Fibroblast of upper back skin (primary cell): ENCODE measurements at regions not wholly inside any gene's neighbourhood (a gene's known extent, or its start where the extent isn't known, plus 50 kb on each side); places are given as distances from the start of the nearest gene placed in this dataset.

Experiments used
- DNase-seq: peaks from one replicate; pipeline ENCODE4 v3.0.0-alpha.2; 2013

DNA sequence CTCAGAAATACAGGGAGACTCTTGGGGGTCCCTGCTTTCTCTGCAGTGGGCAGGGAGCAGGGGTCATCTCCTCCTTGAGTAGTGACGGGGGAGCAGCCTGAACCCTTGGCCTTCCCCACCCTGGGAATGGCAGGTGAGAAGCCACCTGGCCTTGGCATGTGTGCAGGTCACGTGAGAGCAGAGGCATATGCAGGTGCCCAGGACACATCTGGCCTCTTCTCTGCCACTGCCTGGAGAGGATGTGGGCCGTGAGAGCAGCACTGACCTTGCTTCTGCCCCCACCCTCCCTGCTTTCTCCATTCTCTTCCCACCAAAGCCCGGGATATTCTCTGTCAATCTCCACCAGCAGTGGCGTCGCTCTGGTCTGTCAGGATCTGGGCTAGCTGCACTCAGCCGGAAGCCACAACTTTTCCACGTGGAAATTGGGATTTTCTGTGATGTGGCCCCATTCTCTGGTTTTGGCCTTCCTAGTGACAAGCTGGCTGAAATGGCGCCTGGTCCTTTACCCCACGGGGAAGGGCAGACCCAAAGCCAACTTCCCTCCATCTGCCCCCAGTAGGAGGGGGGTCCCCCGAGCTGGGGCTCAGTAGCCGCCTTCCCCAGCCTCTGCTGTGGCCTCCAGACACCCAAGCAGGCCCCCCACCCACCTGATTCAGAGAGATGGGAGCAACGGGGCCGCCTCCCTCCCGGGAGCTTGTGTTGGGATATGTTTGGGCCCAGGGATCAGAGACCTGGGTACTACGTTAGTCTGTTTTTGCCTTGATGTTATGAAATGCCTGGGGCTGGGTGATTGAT, 70.4 kb upstream of the FCN1 start:
- DNase-seq = no peak

DNA sequence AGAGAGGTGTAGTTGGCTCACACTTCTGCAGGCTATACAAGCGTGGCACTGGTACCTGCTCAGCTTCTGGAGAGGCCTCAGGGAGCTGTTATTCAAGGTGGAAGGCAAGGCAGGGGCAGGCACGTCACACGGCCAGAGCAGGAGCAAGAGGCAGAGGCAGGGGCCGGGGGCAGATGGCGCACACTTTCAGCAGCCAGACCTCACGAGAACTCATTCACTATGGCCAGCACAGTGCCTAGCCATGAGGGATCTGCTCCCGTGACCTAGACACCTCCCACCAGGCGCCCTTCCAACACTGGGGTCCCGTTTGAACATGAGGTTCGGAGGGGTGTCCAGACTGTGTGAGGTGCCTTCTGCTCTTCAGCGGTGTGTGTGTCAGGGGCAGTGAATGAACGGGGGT, 71.0 kb upstream of the FCN1 start:
- no peak for DNase-seq

DNA sequence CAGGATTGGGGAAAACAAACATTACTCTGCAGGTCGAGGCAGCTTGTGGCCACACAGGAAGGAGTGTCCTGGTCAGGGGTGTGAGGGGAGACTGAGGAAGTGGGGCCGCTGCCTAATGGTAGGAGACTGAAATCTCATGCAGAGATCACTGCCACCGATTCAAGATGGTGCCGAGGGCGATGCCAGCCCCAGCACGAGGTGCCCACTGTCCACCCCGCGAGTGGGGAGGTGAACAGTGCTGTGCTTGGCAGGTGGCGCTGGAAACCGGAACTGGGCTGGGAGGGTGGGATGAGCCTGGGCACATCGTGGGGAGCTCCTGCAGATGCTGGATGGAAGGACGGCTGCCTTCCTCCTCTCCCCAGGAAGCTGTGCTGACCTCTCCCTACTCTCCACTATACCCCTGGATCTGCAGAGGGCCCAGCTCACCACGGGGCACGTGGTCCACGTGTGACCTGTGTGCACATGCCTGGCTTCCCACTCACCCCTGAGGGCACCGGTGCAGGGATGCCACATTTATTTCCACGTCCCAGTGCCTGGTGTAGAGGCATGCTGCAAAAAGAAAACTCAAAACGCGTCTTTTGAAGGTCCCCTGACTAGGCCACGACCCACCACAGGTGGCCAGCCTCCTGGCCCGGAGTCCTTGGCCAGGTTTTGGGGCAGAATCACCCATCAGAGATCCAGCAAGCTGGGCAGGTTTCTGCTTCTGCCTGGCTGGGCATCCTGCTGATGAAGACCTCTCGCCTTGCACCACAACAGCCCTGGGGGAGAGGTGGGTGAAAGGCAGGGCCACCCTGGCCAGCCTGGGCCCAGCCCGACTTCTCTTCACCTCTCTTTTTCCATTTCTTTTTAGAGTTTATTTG, 71.7 kb upstream of the FCN1 start:
- DNase-seq = no peak

DNA sequence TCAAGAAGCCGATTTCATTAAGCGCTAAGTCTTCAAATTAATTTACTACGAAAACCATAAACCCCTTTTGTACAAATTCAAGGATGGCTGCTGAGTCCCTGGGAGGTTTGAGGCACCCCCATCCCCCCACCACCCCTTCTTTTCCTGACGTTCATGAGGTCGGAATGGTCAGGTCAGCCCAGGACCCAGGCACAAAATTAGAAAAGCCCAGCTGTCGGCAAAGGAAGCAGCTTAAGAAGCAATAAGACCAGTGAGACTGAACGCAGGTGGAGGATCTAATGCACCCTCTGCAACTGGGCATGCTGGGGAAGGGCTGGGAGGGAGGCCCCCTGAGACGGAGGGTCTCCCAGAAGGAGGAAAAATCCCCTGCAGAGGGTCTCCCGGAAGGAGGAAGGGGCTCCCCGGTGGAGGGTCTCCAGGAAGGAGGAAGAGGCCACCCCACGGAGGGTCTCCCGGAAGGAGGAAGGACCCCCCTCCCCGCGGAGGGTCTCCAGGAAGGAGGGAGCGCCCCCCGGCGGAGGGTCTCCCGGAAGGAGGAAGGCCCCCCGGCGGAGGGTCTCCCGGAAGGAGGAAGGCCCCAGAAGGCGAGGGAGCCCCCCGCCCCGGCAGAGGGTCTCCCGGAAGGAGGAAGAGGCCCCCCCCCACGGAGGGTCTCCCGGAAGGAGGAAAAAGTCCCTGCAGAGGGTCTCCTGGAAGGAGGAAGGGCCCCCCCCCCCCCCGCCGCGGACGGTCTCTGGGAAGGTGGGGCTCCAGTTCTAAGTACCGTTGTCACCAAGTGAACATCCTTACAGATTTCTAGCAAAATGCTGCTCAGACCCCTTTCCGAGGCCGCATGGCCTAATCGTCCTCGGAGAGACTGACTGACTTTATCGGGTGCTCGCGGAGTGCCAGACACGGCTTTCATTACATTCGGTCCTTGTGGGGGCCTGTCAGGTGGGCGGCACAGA, 74.4 kb upstream of the FCN1 start:
- DNase-seq = no peak

DNA sequence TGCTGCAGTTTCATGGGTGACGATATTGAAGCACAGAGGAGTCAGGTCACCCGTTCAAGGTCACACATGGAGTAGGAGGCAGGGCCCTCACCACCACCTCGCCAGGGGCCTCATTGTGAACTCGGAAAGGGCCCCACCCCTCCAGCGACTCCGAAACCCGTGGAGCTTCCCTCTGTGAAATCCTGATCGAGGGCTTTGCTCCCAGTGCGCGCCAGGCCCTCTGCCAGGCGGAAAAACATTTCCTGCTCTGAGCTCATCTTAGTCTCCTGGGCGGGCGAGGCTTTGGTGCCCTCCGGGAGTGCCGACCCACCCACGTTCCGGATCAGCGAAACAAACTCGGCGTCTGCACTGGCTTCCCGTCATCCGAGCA, 75.0 kb upstream of the FCN1 start:
- DNase-seq = no peak

DNA sequence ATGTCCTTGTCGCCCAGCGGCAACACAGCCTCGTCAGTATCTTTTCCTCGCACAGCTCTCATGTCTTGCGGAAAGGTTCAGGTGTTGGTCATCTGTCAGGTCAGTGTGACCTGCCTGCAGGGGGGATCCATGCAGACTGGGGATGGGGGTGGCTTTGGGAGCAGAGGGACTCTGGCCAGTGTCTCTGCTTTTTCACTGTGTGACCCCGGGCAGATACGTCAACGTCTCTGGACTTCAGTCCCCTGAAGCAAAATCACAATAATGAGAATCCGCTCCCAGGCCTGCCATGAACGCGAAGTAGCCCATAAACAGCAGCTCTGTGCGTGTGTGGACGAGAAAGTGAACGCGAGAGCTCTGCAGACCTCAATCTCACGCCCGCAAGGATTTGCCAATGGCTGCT, 75.7 kb upstream of the FCN1 start:
- no peak for DNase-seq

DNA sequence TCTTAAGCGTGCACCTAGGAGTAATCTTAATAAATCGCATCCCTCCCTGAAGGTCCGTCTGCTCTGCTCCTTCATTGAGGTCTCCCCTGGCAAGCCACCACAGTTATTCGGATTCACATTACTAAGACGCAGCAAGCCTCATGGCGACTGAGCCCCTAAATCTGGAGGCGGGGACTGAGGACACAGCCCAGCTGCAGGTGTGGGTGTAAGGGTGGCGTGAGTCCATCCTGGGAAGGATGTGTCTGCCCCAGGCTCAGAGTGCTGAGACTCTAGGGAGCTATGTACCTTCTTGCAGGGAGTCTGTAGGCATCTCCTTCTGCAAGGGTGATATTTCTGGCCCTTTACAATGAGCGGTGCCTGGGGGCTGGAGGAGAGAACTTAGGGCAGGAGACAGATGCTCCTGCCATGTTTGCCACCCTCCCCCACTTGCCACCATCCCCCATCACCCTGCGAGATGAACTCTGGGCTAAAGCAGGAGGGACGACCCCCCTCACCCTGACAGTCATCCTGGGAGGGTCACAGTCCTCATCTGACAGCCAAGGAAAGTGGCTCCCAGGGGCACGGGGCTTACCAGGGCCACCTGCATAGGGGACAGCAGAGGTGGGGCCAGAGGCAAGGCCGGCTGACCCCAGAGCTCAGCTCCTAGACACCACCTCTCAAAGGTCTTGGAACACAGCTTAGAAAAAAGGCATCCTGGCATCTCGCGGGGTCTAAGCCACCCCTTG, 76.4 kb upstream of the FCN1 start:
- DNase-seq = no peak

DNA sequence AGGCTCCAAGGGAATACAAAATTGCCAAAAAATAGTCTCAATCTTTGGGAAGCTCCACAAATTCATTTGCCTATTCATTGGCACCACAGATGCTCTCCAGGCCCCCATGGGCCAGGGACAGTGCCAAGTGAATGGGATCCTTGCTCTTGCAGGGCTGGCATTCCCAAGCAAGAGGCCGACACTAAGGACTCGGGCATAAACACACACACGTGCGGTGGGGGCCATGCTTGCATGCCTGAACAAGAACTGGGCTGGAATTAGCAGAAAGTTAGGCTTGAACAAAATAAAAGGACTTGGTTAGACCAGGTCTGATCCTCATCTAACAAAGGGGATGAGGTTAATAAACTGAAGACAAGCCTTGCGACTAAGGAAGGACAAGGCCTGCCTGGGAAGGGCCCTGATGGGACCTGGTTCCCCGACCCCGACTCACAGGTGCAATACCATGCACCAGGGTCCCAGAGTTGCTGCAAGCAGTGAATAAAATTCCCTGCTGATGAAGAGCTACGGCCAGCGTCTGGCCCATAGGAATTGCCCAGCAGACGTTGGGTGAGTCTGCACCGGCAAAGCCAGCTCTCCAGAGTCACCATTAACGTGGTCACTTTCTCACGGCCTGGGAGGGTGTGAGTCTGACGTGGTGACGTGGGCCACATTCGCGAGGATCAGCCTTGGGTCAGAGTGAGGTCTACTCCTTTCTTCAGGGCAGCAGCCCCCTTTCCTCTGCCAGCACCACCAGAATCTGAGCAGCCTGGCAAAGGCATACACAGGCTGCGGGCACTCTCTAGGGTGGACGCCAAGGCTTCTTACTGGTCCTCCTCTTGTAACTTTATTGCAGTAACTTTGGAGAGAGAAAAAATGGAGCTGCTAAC, 77.4 kb upstream of the FCN1 start:
- DNase-seq = no peak

DNA sequence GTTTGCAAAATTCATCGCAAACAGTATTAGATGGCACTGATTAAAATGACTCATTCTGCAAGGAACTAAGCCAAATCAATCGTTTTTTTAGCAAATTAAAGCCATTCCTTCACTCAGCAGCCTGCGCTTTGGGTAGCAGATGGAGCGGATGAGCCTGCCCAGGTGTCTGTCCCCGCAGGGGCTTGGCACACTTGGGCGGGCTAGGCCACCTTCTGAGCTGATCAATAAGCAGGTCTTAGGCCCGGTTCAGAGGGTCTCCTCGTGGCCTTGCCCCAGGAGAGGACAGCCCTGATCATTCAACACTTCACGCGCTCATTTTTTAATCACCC, 78.0 kb upstream of the FCN1 start:
- DNase-seq = no peak

DNA sequence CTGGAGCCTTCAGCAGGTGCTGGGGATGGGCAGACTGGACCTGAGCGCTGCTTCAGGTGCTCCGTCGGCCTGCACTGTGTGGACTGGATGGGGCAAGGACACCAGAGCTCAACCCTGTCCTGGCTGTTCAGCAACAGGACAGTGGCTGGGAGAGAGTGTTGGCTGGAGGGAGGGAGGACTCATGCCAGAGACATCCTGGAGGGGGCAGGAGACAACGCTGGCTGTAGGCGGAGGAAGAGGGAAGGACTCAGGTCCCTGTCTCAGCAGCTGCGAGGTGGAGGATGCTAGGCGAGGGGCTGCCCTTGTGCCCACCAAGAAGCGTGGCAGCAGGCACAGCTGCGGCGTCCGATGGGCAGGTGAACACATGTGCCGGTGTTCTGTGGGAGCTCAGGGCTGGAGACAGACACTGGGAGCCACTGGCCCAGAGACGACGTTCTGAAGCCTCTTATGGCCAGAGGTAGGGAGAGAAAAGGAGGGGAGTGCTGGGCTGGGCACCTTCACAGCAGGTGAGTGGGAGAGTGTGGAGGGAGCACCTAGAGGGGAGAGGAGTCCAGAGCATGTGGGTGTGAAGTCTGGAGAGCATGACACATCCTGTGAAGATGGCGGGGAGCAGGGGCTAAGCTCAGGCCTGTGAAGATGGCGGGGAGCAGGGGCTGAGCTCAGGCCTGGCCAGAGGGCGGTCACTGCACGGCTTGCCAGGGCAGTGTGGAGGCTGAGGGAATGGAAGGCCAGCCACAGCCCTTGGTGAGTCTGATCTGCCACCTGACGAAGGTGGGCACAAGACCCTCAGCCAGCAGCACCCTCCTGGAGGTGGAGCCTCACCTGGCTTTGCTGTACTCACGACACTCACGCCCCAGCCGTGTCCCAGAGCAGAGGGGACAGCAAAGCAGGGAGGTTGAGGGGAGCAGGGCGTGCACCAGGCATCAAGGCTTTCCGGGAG, 79.1 kb upstream of the FCN1 start:
- DNase-seq = no peak

DNA sequence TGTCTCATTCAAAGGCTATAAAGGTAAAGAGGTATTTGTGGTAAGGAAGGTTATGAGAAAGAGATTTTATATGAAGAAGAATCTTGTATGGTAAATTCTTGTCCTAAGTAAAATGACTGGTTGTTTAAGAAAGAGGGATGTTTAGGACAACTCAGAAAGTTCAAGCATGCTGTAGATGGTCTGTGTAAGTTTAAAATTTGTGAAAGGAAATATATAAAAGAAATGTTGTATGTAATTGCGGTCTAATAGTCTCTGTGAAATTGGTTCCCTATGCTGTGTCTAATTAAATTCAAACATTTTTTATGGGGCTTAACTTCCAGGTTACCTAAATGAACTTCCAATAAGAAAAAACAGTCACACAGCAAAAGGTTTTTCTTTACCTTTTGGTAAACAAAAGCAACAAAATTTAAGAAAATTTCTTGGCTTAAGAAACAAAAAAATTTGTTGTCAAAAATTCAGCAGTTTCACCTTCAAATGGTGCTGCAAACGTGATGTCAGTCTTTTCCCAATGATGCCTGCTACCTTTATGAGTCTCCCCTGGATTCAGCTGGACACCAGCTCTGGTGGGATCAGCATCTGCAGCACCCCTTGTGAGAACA, 83.0 kb upstream of the FCN1 start:
- no peak for DNase-seq

DNA sequence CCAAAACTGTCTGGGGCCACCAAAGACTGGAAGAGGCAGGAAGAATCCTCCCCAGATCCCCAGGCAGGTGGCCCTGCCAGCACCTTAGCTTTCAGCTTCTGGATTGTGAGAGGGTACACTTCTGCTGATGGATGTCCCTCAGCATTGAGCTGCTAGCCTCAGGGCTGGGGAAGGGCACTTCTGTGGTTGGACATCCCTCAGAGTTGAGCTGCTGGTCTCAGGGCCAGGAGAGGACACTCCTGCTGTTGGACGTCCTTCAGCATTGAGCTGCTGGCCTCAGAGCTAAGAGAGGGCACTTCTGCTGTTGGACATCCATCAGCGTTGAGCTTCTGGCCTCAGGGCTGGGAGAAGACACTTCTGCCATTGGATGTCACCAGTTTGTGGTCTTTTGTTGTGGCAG, 83.8 kb upstream of the FCN1 start:
- DNase-seq = no peak

DNA sequence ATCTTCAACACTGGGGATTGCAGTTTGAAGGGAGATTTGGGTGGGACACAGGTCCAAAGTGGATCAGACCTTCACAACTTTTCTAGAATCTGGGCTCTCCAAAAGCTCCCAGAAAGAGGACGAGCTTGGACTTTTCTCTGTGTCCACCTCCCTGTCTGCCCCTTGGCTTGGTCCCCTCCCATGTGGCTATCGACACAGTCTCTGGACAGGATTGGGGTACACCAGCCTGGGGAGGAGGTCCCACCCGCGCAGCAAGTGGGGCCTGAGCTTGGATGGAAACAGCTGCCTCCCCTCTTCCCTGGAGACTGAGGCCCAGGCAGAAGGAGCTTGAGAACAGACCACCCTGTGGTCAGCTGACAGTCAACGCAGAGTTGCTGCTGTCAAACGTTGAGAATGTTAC, 84.6 kb upstream of the FCN1 start:
- no peak for DNase-seq

DNA sequence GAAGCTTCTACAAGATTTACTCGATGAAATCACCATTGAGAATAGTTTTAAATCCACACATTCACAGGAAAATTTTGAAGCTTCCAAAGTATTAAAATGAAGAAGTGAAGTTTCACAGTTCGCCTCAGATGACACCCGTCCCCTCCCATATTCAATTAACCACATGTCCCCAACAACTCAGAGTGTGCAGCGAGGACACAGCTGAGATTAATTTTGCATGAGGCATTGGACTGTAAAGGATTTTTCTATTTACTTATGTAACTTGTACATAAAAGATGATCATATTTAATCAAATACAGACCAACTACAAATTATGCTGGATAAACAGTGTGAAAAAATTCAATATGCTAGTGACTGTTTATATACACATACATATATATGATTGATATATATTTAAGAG, 84.7 kb upstream of the OLFM1 start:
- no peak for DNase-seq

DNA sequence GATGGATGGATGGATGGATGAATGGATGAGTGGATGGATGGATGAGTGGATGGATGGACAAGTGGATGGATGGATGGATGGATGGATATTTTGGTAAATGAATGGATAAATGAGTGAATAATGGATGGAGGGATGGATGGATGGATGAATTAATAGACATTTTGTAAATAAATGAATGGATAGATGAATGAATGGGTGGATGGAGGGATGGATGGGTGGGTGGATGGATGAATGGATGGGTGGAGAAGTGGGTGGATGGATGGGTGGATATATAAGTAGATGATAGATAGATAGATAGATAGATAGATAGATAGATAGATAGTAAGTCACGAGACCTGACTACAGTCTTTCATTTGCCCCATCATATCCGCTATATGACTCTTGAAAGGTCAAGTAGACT, 82.7 kb upstream of the OLFM1 start:
- DNase-seq = no peak

DNA sequence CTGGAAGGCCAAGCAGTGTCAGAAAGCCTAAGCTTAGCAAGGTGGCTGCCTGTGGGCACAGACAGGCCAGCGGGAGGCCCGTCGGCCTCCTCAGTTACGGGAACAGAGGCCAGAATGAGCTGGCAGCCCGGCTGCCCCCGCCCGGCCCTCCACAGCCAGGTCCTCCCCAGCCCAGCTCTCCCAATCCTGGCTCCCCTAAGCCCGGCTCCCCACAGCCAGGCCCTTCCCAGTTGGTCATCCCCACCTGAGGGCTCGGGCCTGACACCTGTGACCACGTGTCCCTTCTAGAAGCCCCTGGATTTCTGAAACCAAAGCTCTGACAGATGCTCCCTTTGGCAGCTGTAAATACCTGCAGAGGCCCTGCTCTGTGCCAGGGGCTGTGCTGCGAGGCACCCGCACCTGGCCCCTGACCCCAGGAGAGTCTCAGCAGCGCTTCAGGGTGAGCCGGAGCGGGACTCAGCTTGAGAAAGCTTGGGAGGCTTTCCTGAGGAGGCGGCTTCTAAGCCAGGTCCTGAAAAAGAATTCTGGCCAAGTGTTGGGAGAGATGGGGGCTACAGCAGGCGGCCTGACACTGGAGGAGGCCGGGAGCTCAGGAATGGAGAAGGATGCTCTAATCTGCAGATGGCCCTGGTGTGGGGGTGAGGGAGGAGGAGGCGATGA, 80.4 kb upstream of the OLFM1 start:
- DNase-seq = no peak

DNA sequence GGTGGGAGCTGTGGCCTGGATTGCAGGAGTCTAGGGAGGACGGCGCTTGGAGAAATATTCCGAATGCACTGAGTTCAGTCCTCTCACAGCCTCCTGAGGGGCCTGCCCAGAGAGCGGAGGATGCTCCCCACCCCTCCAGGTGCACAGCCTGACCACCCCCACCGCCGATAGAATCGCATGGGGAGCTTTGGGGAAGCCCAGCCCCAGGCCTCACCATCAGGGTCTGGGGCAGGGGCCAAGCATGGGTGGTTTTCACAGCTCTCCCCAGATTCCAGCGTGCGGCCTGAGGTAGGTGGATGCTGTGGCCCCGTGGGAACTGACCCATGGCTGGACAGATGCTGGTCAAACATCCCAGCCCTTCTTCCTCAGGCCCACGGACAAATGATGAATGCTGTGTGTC, 79.9 kb upstream of the OLFM1 start:
- no peak for DNase-seq

DNA sequence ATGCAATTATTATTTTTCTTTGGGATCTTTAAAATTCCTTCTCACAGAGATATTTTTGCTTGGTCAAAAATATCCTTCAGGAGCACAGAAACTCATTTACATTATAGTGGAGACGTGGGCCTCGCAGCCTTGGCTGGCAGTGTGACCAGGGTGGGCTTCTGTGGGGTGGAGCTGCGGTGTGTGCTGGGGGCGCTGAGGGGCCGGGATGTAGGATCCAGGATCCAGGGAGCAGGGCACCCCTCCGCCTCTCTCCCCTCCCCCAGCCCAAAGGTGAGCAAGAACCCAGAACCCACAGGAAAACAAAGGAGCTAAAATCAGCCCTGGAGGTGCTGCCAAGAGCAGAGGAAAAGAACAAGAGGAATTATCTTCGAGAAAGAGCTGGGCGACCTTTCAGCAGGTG, 79.1 kb upstream of the OLFM1 start:
- no peak for DNase-seq

DNA sequence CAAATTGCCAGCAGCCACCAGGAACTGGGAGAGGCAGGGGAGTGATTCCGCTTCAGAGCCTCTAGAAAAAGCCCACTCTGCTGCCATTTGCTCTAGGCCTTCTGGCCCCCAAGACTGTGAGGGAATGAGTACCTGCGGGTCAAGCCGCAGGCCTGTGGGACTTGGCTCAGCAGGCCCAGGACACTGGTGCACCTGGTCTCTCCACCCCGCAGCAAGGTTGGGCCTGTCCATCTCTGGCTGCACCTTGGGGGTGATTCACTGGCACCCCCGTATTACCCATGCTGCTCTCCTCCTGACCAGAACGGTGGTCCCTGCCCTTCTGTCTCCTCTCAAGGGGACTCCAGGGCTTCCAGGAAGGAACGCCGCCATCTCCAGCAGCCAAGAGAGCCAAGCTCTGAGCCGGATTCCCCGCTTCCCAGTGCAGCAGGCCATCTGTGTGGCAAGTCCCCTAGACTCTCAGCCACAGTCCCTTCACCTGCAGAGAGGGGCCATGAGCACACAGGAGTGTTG, 78.4 kb upstream of the OLFM1 start:
- DNase-seq = no peak
